NCI-H2081 treated with DMSO at 0.1 percent for 48 hours (cell line): ENCODE measurements at regions not wholly inside any gene's neighbourhood (a gene's known extent, or its start where the extent isn't known, plus 50 kb on each side); places are given as distances from the start of the nearest gene placed in this dataset.
"Not testable (repeated sequence)": the region's sequence is repeated elsewhere in the genome, so short reads cannot be mapped to it uniquely, and the experiment has no call there.

Experiments used
- DNase-seq: peaks from one replicate; lab custom pipeline; 2025; lab: John Stamatoyannopoulos, UW

DNA sequence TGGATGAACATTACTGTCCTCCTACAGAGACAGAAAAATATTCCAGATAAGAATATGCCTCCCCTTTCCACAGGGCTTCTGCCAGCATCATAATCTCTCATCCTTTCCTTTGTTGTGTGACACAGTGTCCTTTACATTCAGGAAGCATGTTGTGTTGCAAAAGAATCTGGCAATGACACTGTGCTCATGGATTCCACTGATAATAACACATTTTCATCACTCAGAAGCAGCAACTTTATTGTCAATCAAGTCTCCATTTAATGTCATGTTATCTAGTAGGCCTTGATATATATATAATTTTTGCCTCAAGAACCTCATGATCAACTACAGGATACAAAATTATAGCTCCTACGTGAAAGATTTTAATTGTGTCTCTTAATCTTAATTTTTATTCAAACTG is 833.9 kb downstream of the FSTL5 start:
- no peak for DNase-seq

DNA sequence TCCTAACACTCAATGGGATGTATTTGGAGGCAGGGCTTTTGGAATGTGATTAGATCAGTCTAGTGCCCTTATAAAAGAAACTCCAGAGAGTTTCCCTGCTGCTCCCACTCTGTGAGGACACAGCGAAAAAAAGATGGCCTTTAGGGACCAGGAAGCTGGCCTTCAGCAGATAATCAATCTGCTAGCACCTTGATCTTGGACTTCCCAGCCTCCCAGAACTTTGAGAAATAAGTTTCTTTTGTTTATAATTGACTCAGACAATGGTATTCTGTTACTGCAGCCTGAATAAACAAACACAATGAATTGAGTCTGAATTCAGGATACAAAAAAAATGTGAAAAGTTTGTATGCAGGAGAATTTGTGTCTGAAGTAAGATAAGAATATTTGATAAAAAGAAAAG is 842.1 kb downstream of the FSTL5 start:
- no peak for DNase-seq

DNA sequence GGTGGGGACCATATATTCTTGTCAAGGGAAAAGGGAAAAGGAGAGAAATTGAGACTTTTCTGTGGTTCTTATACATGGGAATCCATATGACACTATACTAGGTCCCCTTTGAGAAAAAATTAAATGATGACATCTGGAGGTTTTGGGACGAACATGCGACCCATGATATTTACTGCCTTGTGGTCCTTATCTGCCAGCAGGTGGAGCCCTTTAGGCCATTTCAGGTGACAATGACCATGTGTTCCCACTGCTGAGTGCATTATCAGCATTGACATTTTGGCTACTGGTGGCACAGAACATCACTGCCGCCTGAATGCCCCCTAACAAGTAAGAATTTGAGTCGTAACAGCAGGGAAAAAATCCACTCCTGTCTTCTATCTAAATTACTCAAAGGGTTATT is 843.4 kb downstream of the FSTL5 start:
- no peak for DNase-seq

DNA sequence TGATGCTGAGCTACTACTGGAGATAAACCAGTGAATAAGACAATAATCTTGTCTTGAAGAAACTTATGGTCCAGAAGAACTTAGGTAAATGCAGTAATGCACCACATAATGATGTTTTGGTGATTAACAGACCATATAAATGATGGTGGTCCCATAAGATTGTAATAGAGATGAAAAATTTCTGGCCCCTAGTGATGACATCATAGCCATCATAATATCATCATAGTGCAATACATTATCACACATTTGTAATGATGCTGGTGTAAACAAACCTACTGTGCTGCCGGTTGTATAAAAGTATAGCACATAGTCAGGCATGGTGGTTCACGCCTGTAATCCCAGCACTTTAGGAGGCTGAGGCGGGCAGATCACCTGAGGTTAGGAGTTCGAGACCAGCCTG is 846.8 kb downstream of the FSTL5 start:
- DNase-seq = no peak

DNA sequence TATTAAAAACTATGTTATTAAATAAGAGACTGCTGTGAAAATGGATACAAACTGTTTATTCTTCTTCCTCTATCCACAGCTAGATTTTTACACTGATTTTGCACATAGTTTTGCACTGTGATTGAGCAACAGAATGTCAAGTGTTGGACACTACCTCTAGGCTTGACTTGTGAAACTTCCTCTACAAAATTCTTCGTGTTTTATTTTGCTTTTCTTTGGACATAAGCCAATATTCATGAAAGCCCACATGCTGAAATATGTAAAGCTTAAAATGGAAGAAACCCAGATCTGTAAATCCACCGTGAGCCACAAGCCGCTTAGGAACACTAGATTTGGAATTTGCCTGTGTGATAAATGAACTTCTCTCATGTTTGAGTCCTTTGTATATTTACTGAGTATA is 849.4 kb downstream of the FSTL5 start:
- no peak for DNase-seq

DNA sequence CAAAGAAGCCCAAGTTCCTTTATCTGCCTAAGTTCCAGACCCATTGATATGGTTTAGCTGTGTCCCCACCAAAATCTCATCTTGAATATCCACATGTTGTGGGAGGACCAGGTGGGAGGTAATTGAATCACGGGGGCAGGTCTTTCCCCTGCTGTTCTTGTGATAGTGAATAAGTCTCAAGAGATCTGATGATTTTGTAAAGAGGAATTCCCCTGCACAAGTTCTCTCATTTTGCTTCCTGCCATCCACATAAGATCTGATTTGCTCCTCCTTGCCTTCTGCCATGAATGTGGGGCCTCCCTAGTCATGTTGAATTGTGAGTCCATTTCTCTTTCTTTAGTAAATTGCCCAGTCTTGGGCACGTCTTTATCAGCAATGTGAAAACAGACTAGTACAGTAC is 860.2 kb downstream of the FSTL5 start:
- DNase-seq = no peak

DNA sequence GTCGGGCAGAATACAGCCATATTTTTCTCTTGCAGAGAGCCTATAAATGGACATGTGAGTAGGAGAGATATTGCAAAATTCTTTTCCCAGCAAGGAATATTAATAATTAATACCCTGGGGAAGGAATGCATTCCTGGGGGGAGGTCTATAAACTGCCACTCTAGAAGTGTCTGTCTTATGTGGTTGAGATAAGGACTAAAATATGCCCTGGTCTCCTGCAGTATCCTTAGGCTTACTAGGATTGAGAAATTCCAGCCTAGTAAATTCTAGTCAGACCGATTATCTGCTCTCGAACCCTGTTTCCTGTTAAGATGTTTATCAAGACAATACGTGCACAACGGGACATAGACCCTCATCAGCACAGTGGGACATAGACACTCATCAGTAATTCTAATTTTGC is 872.6 kb downstream of the FSTL5 start:
- no peak for DNase-seq

DNA sequence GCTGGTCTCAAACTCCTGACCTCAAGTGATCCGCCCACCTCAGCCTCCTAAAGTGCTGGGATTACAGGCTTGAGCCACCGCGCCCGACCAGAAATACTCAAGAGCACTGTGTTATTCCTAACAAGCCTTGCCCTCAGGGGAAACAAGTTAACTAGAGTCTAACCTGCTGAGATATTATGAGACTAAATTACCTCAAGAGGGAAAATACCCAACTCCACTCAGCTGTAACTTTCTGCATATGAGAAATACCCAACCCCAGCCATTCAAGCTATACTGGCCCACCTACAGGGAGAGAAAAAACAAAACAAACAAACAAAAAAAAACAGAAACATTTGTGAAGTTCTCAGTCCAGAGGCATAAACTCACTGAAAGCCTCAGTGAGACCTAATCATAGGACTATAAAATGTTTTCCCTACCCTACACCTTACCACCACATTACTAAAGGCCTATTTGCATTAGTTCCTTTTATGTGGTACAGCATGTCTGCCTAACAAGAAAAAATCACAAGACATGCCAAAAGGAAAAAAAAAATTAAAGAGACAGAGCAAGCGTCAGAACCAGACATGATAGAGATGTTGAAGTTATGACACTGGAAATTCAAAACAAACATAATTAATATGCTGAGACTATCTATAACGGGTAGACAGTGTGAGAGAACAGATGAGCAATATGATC is 876.0 kb downstream of the FSTL5 start:
- no peak for DNase-seq

DNA sequence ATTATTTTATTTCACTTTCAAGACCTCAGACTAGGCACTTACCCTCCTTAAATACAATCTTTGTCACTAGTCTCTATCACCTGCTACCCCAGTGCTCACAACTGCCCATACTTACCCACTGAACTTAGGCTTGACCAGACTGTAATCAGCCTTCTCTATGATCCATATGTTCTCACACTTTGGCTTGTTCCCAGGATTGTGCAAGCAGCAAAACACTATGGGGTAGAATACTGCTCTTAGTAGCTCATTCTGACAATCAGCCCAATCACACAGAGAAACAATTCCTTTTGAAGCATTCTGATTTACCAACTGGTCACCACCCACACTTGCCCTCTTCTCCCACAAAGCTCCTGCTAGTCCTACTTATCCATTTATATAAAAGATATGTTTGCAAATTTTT is 878.3 kb downstream of the FSTL5 start:
- no peak for DNase-seq

DNA sequence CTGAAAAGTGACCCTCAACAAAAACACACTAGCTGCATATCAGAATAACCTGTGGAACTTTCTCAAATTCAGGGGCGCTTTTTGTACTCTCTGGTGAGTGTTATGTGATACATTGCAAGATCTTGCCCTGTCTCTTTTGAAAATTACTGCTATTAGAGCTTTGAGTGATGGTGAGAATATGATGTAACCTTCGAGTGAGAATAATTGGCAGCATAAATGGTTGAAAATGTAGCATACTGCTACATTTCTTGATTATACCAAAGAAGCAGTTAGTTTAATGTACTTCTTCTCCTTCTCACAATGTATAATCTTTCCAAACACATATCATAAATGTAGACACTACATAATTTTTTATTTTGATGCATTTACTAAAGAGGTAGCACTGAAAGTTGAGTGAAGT is 882.9 kb downstream of the FSTL5 start:
- DNase-seq = no peak

DNA sequence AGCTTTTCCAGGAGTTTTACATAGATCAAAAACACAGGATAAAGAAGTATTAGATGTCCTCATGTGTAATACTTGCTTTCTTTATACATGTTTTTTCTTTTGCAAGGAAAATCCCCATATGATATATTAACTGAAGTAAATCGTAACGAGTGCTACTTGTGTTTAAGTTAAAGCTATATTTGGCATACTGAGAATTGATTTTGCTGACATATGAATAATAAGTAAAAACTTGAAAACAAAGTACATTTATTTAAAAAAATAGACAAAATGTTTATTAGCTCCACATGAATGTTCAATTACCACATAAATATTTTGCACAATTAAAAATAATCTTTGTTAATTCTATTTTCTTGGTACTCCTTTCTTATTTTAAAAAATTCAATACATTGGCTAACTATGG is 884.7 kb downstream of the FSTL5 start:
- no peak for DNase-seq

DNA sequence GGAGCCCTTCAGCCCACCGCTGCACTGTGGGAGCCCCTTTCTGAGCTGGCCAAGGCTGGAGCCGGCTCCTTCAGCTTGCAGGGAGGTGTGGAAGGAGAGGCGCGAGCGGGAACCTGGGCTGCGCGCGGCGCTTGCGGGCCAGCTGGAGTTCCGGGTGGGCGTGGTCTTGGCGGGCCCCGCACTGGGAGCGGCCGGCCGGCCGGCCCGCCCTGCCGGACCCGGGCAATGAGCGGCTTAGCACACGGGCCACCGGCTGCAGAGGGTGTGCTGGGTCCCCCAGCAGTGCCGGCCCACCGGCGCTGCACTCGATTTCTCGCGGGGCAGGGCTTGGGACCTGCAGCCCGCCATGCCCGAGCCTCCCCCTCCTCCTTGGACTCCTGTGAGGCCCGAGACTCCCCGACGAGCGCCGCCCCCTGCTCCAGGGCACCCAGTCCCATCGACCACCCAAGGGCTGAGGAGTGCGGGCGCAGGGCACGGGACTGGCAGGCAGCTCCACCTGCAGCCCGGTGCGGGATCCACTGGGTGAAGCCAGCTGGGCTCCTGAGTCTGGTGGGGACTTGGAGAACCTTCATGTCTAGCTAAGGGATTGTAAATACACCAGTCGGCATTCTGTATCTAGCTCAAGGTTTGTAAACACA is 886.5 kb downstream of the FSTL5 start:
- DNase-seq = not testable (repeated sequence)

DNA sequence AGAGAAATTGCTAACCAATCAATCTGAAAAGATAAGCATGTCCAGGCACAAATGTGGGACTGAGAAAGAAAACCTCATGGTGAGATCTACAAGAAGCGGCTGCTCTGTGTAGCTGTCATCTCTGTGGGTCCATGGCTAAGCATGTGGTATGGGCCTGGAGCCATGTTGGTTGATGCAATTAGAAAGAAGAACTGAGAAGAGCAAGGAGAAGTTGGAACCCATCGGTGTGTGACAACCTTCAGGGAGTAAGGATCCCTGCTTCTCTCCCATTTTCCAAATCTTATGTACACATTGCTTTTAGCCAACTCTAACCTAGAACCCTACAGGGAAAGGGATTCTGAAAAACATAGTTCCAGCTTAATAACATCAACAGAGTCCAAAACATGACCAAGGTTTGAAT is 890.2 kb downstream of the FSTL5 start:
- no peak for DNase-seq

DNA sequence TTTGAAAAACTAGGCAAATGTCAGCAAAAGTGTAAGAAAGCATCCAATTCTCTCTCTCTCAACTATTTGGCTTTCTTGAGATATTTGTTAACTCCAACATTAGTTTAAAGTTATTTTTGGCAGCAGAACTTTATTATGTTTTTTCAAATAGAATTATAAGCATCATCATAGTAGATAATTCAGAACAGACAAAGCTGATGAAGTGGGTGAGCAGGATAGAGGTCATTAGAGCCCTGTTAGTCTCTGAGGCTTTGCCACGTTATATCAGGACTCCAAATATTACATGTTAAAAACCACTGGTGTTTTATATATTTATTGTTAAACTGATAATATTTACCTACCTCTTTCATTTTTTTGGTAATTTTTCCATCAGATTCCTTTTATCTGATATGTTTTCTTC is 903.0 kb downstream of the FSTL5 start:
- DNase-seq = no peak

DNA sequence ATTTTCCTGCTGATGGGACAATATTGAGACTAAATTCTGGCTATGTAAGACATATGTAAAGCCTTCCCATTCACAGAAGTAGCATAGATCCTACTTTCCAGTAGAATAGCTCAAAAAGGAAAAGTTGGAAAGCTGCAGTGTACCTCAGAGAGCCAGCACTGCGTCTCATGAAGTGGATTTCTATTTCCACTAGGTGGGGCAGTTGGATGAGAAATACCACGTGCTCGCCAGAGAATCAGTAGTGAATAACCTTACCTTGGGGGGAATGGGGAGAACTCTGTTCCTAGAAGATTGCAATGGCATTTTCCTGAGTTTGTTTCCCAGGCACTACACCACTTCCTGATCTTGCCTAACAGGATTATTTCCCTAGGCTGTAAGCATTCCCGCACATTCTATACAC is 907.1 kb downstream of the FSTL5 start:
- DNase-seq = no peak

DNA sequence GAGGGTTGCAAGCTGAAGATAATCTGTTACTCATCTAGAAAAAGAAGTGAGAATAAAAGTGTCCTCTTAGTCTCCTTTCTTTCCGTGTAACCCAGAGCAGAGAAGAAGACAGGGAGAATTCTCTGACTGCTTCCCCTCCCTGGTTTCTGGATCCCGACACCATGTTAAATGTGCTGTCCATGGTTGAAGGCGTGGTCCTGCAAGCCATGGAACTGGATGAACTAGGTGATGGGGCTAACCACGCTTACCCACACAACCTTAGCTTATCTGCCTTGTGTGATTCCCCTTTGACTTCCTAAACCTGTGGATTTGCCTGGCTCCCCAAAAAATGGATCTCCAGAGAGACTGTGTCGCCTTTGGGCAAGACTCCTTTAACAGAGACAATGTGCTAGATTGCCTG is 907.6 kb downstream of the FSTL5 start:
- DNase-seq = no peak

DNA sequence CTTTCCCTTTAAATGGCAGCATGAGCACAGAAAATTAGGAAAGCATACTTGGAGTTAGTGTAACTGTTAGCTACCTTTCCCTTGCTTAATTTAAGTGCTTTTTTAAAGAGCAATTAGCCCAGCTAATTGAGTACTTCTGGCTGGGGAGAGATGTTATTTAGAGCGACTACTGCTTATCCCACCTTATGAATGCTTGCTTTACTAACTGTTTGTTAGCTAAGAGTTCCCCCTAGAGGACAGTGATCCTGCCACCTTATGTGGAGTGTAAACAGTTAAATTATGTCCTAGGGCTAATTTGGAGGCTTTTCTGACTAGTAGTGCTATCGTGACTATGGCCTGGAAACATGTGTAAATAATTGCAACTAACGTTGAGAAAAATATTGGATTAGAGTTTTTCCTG is 909.4 kb downstream of the FSTL5 start:
- DNase-seq = no peak

DNA sequence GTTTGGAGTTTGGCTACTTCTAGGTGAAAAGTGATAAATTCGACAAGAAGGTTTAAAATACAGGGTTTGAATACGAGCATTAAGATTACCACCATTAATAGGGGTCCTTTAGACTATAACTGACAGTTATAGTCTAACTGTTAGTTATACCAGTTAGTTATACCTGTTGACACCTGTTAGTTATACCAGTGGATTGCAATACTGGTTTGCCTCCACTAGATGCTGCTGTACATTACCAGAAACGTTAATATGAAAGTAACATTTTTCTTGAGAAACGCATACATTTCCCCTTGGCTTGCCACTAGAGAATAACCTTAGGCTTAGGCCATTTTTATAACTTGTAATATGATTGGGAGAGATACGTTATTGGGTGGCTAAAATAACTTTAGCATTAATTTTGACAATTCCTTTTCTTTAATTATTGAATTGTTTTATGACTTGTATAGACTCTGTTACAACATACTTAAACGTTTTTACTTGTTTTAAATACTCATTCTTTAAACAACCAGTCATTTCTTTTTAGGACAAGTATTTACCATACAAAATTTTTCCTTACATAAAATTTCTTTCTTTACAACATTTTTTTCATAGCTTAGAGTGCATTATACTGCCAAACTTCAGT is 911.2 kb downstream of the FSTL5 start:
- no peak for DNase-seq

DNA sequence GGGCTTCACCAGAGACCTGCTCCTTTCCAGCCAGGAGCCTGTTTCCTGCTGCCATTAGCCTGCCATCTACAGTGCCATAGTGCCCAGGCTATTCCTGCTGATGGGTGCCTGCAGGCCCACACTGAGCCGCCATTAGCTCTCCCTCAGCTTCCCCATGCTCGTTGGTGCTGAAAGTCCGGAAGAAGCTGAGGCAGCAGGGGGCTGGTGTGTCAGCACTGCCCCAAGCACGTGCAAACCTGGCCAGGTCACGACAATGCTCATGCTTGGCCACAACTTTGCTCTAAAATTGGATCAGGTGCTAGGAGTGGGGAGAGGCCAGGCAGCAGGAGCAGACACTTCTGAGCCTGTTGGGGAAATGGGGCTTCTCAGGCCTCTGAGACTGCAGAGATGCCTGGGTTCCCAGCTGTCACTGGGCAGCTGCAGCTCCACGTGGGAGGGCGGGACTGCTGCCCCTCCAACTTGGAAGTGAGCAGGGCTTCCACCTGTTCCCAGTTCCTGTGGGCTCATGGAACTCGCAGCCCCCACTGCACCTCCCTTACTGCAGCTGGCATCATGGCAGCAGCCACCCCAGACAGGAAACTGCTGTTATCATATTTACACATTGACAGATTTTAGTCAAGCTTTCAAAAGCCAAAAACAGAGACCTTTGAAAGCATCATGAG is 913.9 kb downstream of the FSTL5 start:
- no peak for DNase-seq

DNA sequence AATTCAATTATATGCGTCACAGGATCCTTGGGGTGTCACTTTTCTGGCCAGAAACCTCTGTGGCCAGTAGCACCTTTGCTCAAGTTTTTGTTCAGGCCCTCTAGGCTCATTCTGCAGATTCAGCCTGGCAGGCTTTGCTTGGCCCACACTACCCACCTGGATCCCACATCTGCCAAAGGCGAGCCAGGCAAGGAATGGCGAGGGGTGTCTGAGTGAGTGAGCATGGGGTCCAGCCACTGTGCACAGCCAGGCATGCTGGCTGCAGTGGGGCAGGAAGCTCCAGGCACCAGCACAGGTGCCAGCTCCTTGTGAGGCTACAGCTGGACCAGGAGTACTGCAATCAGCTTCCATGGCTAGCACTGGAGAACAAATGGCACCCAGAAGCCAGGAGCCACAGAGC is 914.9 kb downstream of the FSTL5 start:
- DNase-seq = no peak

DNA sequence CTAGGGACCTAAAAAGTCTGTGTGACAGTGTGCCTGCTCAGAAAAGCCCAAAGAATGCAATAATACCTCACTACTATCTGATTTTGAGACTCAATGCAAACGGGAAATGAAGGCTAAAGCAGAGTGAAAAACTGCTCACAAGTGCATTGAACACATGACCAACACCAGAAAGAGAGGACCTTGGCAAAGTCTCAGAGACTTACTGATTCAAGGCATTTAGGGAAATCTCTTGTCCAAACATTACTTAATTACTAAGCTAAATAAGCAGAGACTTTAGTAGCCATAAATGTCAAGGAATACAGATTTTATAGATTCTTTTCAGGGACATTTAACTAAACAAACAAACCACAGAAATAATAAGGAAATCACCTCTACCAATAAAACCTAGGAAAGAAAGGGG is 916.0 kb downstream of the FSTL5 start:
- DNase-seq = no peak

DNA sequence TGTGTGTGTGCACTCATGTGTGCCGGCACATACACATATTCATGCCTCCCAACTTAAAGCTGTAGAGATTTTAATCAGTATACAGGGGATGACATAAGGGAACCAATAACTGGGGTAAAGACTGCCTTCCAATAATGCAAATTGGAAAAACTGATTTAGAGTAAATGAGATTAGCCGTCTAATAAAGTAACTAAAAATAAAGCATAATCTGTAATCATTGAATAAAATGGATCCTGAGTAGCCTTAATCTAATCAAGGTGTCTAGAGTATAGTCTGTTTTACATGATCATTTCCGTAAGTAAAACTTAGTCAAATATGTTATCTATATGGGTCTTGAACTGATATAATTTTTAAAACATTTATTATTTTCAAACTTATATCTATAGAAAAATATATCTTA is 925.8 kb downstream of the FSTL5 start:
- no peak for DNase-seq

DNA sequence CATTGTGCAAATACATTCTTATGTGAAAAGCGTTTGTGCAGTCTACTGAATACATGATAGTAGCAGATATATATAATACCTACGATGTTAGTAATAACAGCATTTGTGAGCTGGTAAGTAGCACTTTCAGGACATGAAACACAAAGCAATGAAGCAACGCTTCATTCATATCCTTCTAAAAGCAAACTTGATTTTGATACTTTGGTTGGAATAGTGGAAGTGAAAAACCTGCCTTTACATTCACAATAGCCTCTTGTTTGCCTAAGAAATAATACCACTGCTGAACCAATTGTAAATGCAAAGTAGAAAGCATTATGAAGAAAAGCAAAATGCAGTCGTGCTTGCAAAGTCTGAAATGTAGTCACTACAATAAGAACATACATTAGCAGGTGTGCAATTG is 926.3 kb downstream of the FSTL5 start:
- DNase-seq = no peak
